GM21360 (cell line): ENCODE measurements at regions not wholly inside any gene's neighbourhood (a gene's known extent, or its start where the extent isn't known, plus 50 kb on each side); places are given as distances from the start of the nearest gene placed in this dataset.
"Not testable (repeated sequence)": the region's sequence is repeated elsewhere in the genome, so short reads cannot be mapped to it uniquely, and the experiment has no call there.

Source experiments
- ATAC-seq: cut with Tn5 transposase; IDR thresholded peaks from one replicate; pipeline ENCODE4 v1.9.1; 2021; ENCODE audit warnings: mild to moderate bottlenecking, moderate library complexity; ENCODE audit not compliant: unreplicated experiment

DNA sequence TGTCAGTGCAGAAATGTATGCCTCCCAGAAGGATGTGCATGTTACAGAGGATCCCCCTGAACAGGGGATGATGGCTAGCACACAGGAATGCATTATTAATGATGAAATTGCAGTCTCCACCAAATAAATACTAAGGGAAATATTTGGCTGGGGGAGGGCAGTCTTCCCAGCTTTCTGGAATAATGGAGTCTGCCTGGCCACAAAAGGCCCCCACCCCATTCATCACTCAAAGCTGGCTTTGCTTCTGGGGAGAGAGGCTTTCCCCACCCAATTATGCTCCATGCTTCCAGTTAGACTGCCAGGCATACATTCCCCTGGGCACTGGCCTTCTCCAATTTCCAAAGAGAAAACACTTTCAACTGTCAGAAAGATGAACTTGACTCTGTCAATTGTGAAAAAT, 302.7 kb downstream of the SIPA1L2 start:
- no peak for ATAC-seq

DNA sequence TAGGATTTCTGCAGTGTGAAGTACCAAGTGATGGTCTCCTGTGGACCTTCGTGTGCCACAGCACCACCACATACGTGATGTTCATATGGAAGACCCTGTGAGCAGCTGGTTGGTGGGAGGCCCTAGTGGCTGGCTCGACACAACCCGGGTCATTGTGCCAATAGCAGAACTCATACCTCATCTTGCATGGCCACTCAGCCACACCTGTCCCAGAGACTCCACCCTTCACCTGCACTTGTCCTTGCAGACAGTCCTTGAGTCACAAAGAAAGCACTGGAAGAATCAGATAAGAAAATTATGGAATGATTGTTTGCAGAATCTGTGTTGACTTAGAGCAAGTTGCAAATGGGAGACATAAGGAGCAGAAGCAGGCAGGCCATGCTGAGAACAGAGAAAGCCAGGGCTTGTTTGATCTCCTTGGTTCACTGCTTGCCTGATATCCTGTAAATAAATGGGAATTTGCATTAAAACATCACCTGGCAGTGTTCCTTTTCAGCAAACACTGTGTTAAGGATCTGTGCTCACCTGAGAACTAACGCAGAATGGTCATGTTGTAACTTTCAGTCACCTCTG, 307.7 kb downstream of the SIPA1L2 start:
- no peak for ATAC-seq

- ATAC-seq = no peak
These were observed 310.3 kb downstream of the SIPA1L2 start for GRCh38 chr1:232319518-232320210.

GRCh38 chr1:232319072-232319471, 310.9 kb downstream of the SIPA1L2 start:
- no peak for ATAC-seq

DNA sequence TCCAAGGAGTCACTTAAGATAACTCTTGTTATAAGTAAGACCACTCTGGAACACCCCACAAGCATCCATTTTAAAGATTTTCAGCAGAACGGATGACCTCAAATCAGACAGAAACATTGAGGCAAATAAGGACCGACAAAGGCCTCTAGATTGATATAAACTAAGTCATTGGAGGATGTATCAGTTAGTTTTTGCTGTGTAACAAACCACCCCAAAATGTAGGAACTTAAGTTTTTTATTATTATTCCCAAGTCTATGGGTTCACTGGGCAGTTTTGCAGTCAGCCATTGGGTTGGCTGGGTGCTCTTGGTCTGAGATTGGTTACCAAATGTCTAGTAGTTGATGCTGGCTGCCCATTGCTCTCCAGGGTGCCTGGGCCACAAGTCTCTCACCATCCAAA, 311.8 kb downstream of the SIPA1L2 start:
- ATAC-seq = no peak

DNA sequence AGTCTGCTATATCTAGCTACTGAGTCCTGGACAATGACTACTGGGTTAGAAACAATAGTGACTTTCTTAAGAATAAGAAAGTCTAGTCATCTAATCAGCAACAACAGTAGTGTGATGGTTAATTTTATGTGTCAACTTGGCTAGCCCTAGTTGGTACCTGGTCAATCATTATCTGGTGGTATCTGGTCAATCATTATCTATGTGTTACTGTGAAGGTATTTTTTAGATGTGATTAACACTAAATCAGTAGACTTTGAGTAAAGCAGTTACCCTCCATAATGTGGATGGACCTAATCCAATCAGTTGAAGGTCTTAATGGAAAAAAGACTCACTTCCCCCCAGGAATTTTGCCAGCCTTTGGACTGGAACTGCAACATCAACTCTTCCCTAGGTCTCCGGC, 312.6 kb downstream of the SIPA1L2 start:
- no peak for ATAC-seq

DNA sequence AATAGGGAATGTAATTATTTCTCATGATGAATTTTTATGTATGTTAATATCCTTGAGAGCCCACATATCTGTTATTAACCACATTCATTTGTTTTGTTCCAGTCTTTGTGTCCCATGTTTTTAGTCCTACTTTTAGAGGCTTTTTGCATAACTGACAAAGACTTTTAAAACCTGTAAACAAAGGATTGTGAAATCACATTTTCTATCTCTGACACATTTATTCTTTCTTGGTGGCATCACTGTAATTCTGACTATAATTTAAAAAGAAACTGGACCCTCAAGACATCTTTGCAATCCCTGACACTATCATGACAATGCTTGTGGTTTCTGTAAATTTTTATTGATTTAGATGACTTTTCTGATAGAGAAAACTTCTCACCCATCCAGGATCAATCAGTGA, 313.1 kb downstream of the SIPA1L2 start:
- no peak for ATAC-seq

- not testable (repeated sequence) for ATAC-seq
These were observed 316.1 kb downstream of the SIPA1L2 start for GRCh38 chr1:232313876-232314275.

DNA sequence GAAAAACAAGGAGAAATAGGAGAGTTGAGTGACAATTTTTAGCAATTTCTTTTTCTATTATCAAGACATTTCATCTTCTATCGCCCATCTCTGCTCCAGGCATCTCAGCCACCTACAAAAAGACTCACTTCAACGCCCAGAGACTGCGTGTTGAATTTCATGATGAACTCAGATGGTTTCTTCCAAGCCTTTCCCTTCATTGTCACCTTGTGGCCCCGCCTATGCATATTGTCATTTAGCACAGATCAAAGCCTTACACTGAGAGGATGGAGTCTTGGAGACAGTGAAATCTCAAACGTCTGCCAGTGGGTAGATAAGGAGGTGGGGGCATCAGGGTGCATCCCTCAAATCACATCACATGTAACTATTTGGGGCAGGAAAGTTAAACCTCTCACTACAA, 319.4 kb downstream of the SIPA1L2 start:
- no peak for ATAC-seq

GRCh38 chr1:232308616-232309015, 321.3 kb downstream of the SIPA1L2 start:
- no peak for ATAC-seq

GRCh38 chr1:232307296-232308017, 322.5 kb downstream of the SIPA1L2 start:
- ATAC-seq = no peak

DNA sequence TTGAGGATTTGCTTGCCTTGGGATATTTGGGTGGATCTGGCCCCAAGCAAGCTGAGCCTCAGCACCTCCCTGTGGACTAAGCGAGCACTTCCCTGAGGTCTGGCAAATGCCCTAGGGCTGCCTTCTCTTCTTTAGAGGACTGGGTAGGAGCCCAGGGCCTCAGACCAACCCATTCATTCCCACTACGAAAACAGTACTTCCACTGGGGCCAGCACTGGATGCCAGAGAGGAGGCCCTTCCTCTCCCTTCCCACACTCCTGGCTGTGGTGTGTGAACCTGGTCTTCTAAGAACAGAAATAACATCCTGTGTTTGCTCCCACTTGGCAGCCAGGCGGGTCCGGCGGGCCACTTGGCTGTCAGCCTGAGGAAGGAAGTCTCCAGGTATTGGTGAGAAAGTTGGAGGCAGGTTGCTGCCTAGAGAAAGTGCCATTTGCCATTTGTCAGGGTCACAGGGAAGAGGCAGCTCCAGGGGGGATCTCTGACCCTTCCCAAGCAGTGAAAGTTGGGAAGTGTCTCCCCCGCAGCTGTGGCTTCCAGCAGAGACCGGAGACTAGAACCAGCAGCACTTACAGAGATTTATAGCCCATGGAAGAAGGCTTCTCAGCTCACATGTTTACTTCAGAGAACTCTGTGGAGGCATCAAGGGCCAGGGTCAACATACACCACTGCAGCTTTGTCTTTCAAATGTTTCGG, 323.5 kb downstream of the SIPA1L2 start:
- no peak for ATAC-seq

DNA sequence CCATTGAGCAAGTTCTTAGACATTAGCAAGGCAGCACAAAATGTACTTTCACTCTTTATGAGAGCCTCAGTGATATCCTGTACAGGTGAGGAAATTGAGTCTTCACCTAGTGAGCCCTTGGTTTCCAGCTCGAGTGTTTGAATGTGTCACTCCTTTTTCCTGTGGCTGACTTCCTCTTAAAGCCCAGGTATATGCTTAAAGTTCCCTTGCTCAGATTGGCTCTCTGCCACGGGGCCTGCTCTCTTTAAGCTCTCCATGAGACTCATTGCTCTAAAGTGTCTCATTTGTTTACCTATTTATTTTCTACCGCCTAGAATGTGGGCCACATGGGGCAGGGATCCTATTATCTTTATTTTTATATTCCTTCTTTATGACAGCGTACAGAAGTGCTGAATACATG, 324.9 kb downstream of the SIPA1L2 start:
- no peak for ATAC-seq

GRCh38 chr1:232303222-232303620, 326.7 kb downstream of the SIPA1L2 start:
- ATAC-seq = no peak

DNA sequence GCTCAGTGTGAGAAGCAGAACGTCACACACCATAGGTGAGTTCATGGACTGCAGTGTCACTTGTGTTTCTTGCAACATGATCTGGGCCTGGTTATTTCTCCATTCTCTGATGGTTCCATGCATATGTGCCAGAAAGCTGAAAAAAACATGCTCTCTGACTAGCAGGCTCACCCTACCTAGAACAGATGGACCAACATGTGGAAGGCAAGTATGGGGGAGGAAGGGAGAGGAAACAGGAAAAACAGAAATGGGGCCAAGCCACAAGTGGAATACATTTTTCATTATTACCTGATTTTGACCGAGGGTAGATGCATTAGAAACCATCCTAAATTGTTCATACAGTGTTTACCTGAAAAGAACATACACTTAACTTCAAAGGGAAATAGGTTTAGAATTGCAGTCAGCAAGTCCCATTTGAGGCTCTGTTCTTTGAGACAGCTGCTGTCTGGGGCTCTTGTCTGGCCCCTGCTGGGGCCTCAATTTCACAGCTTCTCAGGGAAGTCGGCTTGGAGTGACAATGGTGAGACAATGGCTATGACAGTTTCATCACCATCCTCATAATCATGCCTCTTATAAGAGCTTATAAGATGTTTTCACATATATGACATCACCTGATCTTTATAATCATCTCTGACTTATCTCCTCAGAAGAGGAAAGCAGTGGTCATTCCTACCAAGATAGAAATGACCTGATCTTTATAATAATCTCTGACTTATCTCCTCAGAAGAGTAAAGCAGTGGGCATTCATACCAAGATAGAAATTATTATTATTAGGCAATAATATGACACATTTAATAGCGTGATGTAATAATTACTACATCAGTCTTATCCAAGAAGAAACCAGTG, 327.3 kb downstream of the SIPA1L2 start:
- no peak for ATAC-seq

DNA sequence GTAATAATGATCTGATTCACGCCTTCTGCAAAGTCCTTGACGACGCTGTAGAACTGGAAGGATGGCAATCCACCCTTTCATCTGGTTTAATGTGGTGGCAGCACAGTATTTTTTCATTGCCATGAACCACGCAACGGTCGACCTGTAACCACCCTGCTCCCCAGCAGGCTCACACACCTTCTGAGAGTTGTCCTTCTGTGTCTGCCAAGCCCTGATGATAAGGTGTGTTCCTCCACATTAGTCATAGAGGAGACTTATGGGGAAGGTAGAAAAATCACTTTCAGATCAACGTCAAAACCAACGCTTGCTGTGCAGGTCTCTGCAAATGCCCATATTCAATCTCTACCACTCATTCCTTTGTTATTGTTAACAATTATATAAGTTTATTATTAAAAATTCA, 328.7 kb downstream of the SIPA1L2 start:
- ATAC-seq = no peak

GRCh38 chr1:232300466-232300865, 329.5 kb downstream of the SIPA1L2 start:
- no peak for ATAC-seq

DNA sequence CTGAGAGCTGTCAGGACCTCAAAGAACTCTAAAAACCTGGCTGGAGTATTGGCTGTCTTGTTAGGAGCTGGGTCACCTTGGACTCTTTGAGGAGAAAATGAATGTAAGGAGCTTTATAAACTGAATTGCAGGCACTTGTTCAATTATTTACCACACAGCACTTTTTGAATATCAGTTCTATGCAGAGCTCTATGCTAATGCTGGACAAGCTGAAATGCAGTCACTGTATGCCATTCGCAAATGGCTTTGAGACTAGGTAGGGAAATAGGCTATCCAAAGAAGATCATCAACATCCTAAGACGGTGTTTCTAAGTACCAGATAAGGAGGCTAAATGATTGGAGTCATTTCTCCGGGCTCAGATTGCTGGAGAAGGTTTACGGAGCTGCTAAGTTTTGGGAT, 333.5 kb downstream of the SIPA1L2 start:
- ATAC-seq = no peak

DNA sequence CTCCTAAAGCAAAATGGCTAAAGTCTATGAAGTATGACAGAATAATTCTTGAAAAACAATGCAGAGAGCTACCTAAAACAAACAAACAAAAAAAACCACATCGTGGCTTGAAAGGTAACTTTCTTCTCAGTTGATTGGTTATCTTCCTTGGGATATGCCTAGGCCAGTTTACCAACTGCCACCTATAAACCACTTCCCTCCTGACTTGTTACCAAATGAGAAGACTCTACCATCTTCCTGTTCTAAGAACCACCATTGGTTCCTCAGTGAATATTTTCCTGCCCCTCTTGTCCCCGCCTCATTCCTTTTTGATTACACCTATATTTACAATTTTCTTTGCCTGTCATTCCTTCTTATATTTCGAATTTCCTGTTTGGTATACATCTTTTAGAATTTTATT, 336.6 kb downstream of the SIPA1L2 start:
- no peak for ATAC-seq

- no peak for ATAC-seq
These were observed 337.1 kb downstream of the SIPA1L2 start for GRCh38 chr1:232292818-232293217.

GRCh38 chr1:232292239-232292638, 337.7 kb downstream of the SIPA1L2 start:
- ATAC-seq = no peak
